Prostate gland (tissue), 2 donors: ENCODE measurements at regions not wholly inside any gene's neighbourhood (a gene's known extent, or its start where the extent isn't known, plus 50 kb on each side); places are given as distances from the start of the nearest gene placed in this dataset.

Source experiments
- CTCF ChIP-seq, 4 experiments: fragments of 200-600 bp in 2 of 4; fragments of 450-650 bp in 2 of 4; sonication (generic) in 2 of 4; IDR thresholded peaks; 1 replicate in 3 of 4; 2 replicates in 1 of 4; pipeline ENCODE4 v1.5.1; 2016 to 2019; ENCODE audit warnings: antibody characterized with exemption in 4 of 4, mild to moderate bottlenecking in 2 of 4, moderate library complexity in 2 of 4
- POLR2A ChIP-seq: fragments of 450-650 bp; IDR thresholded peaks from one replicate; pipeline ENCODE4 v1.6.1; 2016; ENCODE audit warnings: antibody characterized with exemption, mild to moderate bottlenecking
- POLR2AphosphoS5 ChIP-seq: sonication (generic); formaldehyde crosslinking; IDR thresholded peaks from one replicate; pipeline ENCODE4 v1.6.1; 2017; ENCODE audit warnings: antibody characterized with exemption

- TF ChIP-seq POLR2A (no peak), CTCF (IDR thresholded peaks at IDR 0.05) (no peak), POLR2AphosphoS5 (no peak)
Observed at GRCh38 chrX:10923466-10923865, 187.7 kb upstream of the HCCS start.
